Left renal cortex interstitium (tissue), 4 donors: ENCODE measurements at regions not wholly inside any gene's neighbourhood (a gene's known extent, or its start where the extent isn't known, plus 50 kb on each side); places are given as distances from the start of the nearest gene placed in this dataset.
A peak's percentile ranks its signal among the peaks of the same experiment; 100 is the strongest.

Experiments
- DNase-seq, 4 donors: peaks; one replicate each; pipeline ENCODE4 v3.0.0-alpha.2; 2013; ENCODE audit warnings: low read depth in 4 of 4, low spot score in 2 of 4, missing footprints in 1 of 4

- DNase-seq: no peak
Observed at GRCh38 chr7:84263106-84263505, 68.5 kb upstream of the SEMA3A start.

GRCh38 chr7:84261509-84261908, 66.9 kb upstream of the SEMA3A start:
- DNase-seq: no peak

GRCh38 chr7:84258628-84259027, 64.0 kb upstream of the SEMA3A start:
- no peak for DNase-seq

GRCh38 chr7:84256571-84256971, 62.0 kb upstream of the SEMA3A start:
- DNase-seq: peak in 2 of 4 donors; percentile 10 to 18

GRCh38 chr7:84251277-84251781, 56.7 kb upstream of the SEMA3A start:
- no peak for DNase-seq

GRCh38 chr7:84250452-84250851, 55.9 kb upstream of the SEMA3A start:
- DNase-seq: no peak

GRCh38 chr7:84249656-84250055, 55.1 kb upstream of the SEMA3A start:
- no peak for DNase-seq

- DNase-seq: no peak
Observed at GRCh38 chr7:84248843-84249242, 54.3 kb upstream of the SEMA3A start.

- no peak for DNase-seq
Observed at GRCh38 chr7:84248267-84248666, 53.7 kb upstream of the SEMA3A start.

- no peak for DNase-seq
Observed at GRCh38 chr7:84247591-84247990, 53.0 kb upstream of the SEMA3A start.

GRCh38 chr7:84245835-84246234, 51.2 kb upstream of the SEMA3A start:
- no peak for DNase-seq
